Pancreas (tissue), 10 donors: ENCODE measurements at regions not wholly inside any gene's neighbourhood (a gene's known extent, or its start where the extent isn't known, plus 50 kb on each side); places are given as distances from the start of the nearest gene placed in this dataset.

Experiments used
- ATAC-seq, 4 donors: fragments of 200-7000 bp; cut with Tn5 transposase; one replicate each; pipeline versions ENCODE4 v1.8.0 to v1.9.1; 2020; ENCODE audit warnings: mild to moderate bottlenecking in 4 of 4, moderate library complexity in 4 of 4
- DNase-seq, 6 donors: peaks; one replicate each; pipeline ENCODE4 v3.0.0-alpha.2; 2020
- FAIRE-seq: peaks from 2 replicates; lab custom pipeline; 2012; peaks lifted over from hg19 to GRCh38; lab: Jason Lieb, UNC
- H3K27ac ChIP-seq, 4 donors: fragments of 200-600 bp; sonication (generic); 1 replicate in 3 of 4; 2 replicates in 1 of 4; pipeline versions ENCODE4 v1.5.0 to v1.8.0; 2020
- H3K27me3 ChIP-seq, 4 donors: fragments of 200-600 bp; one replicate each; pipeline ENCODE4 v1.8.0; 2021
- H3K36me3 ChIP-seq, 3 donors: fragments of 200-600 bp; sonication (generic) in 1 of 3; one replicate each; pipeline versions ENCODE4 v1.5.0 to v1.8.0; 2020 to 2021
- H3K4me1 ChIP-seq, 3 donors: fragments of 200-600 bp; one replicate each; pipeline ENCODE4 v1.8.0; 2021
- H3K4me3 ChIP-seq, 4 donors: fragments of 200-600 bp; sonication (generic) in 2 of 4; one replicate each; pipeline versions ENCODE4 v1.5.0 to v1.8.0; 2020 to 2021
- H3K9me3 ChIP-seq, 4 donors: fragments of 200-600 bp; one replicate each; pipeline ENCODE4 v1.8.0; 2021
- CTCF ChIP-seq, 4 donors: fragments of 200-600 bp; sonication (generic) in 3 of 4; IDR thresholded peaks; one replicate each; pipeline versions ENCODE4 v1.5.0 to v1.8.0; 2021; ENCODE audit warnings: antibody characterized with exemption in 4 of 4
- WGBS, 2 donors: extraction: QIAGEN DNeasy Blood & Tissue Kit; methylation state at CpG; one replicate each; pipeline ENCODE4 v1.1.7; 2013; 5-methylcytosine and 5-hydroxymethylcytosine counted together
- intact Hi-C, 3 donors: fragments of 100-400 bp; cut with DNase I; formaldehyde crosslinking; loops; one replicate each; pipeline versions ENCODE4 v1.11.1 to v1.14.2; 2022
- donor health status: healthy with polysubstance abuse.
- donor health status: DM: no; HTN: no; CAD: no; lungs with moderate emphysema.
- donor health status: DM: no; HTN: no; CAD: no.
- donor health status: control.
- donor health status: control.
- donor health status: Bipolar disorder and iron deficiency.
- donor health status: DM: yes; HTN: yes; CAD: no.
- donor health status: DM: no; HTN: no; CAD: no.
- donor health status: DM: no; HTN: no; CAD: no.
- donor health status: DM: yes; HTN: yes; CAD: no.

GRCh38 chr12:46671102-46671501 lies 154.7 kb downstream of the SLC38A4 start:
- DNase-seq (no peak), ATAC-seq (no peak), FAIRE-seq (no peak)

GRCh38 chr12:46670636-46671035 lies 155.2 kb downstream of the SLC38A4 start:
- no peaks in the 10 kb centered on the region for H3K36me3 ChIP-seq
- no peak for DNase-seq
- ATAC-seq, result no peak
- no peak overlapping the region for H3K27ac ChIP-seq
- no peaks in the 10 kb centered on the region for H3K4me1 ChIP-seq
- intact Hi-C loops, result loop anchor here in 1 of 3 donors (10.0 kb wide), 1 partner anchor 264 kb away; no protein-coding TSS in a partner anchor
- WGBS, 2 donors, result 89 to 100% methylated on average over 1 of the region's 1 CpG
- FAIRE-seq, result no peak
- H3K27me3 ChIP-seq, result no peaks in the 10 kb centered on the region
- no peaks in the 10 kb centered on the region for H3K9me3 ChIP-seq
- no peak for TF ChIP-seq CTCF (IDR thresholded peaks at IDR 0.05)
- no peak overlapping the region for H3K4me3 ChIP-seq

More at GRCh38 chr12:46671102-46671501, 154.7 kb downstream of the SLC38A4 start:
- H3K27ac ChIP-seq, result no peak overlapping the region
- 90% methylated on average over 2 of the region's 2 CpGs for WGBS, 2 donors
- H3K4me3 ChIP-seq, result no peak overlapping the region
- H3K36me3 ChIP-seq, result no peaks in the 10 kb centered on the region
- no peak for TF ChIP-seq CTCF (IDR thresholded peaks at IDR 0.05)
- no peaks in the 10 kb centered on the region for H3K9me3 ChIP-seq
- no peaks in the 10 kb centered on the region for H3K4me1 ChIP-seq
- H3K27me3 ChIP-seq, result no peaks in the 10 kb centered on the region
- intact Hi-C loops, result loop anchor here in 1 of 3 donors (10.0 kb wide), 1 partner anchor 264 kb away; no protein-coding TSS in a partner anchor

- DNase-seq (no peak), ATAC-seq (no peak), FAIRE-seq (no peak)
- Histone ChIP-seq H3K27ac (no peak overlapping the region), H3K9me3 (no peaks in the 10 kb centered on the region), H3K4me3 (no peak overlapping the region), H3K27me3 (no peaks in the 10 kb centered on the region), H3K4me1 (no peaks in the 10 kb centered on the region), H3K36me3 (no peaks in the 10 kb centered on the region)
- TF ChIP-seq CTCF (IDR thresholded peaks at IDR 0.05), result no peak
- intact Hi-C loops, result loop anchor here in 2 of 3 donors (10.0 kb wide), 2 partner anchors 265 to 325 kb away; no protein-coding TSS in a partner anchor
- WGBS, 2 donors, result 50 to 80% methylated on average over 2 of the region's 2 CpGs
Measured at GRCh38 chr12:46669720-46670119, 156.1 kb downstream of the SLC38A4 start.

GRCh38 chr12:46667551-46667950 lies 158.2 kb downstream of the SLC38A4 start:
- H3K27ac ChIP-seq, result no peak overlapping the region
- FAIRE-seq (no peak), ATAC-seq (no peak), DNase-seq (no peak)
- TF ChIP-seq CTCF (IDR thresholded peaks at IDR 0.05), result no peak
- no peaks in the 10 kb centered on the region for H3K9me3 ChIP-seq
- H3K36me3 ChIP-seq, result no peaks in the 10 kb centered on the region
- H3K4me1 ChIP-seq, result no peaks in the 10 kb centered on the region
- H3K4me3 ChIP-seq, result no peak overlapping the region
- no peaks in the 10 kb centered on the region for H3K27me3 ChIP-seq
- intact Hi-C loops, result loop anchor here in 1 of 3 donors (10.0 kb wide), 1 partner anchor 323 kb away; no protein-coding TSS in a partner anchor

GRCh38 chr12:46664761-46665287 lies 161.0 kb downstream of the SLC38A4 start:
- Histone ChIP-seq H3K27me3 (no peaks in the 10 kb centered on the region), H3K36me3 (no peaks in the 10 kb centered on the region), H3K4me1 (no peaks in the 10 kb centered on the region), H3K4me3 (no peak overlapping the region), H3K27ac (no peak overlapping the region), H3K9me3 (no peaks in the 10 kb centered on the region)
- peak; percentile 40 to 87 (median 60) for ATAC-seq
- no peak for DNase-seq
- FAIRE-seq, result no peak
- no peak for TF ChIP-seq CTCF (IDR thresholded peaks at IDR 0.05)
- intact Hi-C loops, result loop anchor here in 1 of 3 donors (10.0 kb wide), 1 partner anchor 320 kb away; no protein-coding TSS in a partner anchor
- 36 to 39% methylated on average over 3 of the region's 3 CpGs for WGBS, 2 donors
